ENCODE measurements at regions not wholly inside any gene's neighbourhood (a gene's known extent, or its start where the extent isn't known, plus 50 kb on each side); places are given as distances from the start of the nearest gene placed in this dataset.

- no peak for DNase-seq (ENCODE audit: insufficient read length, low spot score)
- no peak for FAIRE-seq
- TF ChIP-seq CTCF (IDR thresholded peaks at IDR 0.05; ENCODE audit: insufficient read depth, missing control alignments) = no peak
Measured at GRCh38 chr5:99906776-99907175, 628.4 kb upstream of the FAM174A start.

DNA sequence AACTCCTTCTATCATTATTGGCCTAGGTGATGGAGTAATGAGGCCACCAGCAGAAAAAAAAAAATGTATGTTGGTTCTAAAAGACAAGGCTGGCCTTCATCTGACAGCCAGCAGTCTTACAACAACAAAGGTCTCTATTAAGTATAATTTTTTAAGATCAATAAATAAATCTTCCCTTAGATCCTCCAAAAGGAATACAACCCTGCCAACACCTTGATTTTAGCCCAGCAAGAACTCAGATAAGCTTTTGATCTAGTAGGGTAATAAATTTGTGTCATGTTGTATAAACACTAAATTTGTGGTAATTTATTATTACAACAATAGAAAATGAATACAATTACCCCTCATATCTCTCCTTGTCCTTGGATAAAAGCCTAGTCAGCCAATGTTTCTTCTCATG, 633.2 kb upstream of the FAM174A start:
- no peak for DNase-seq (ENCODE audit: insufficient read length, low spot score)
- no peak for TF ChIP-seq CTCF (IDR thresholded peaks at IDR 0.05; ENCODE audit: insufficient read depth, missing control alignments)
- no peak for FAIRE-seq

DNA sequence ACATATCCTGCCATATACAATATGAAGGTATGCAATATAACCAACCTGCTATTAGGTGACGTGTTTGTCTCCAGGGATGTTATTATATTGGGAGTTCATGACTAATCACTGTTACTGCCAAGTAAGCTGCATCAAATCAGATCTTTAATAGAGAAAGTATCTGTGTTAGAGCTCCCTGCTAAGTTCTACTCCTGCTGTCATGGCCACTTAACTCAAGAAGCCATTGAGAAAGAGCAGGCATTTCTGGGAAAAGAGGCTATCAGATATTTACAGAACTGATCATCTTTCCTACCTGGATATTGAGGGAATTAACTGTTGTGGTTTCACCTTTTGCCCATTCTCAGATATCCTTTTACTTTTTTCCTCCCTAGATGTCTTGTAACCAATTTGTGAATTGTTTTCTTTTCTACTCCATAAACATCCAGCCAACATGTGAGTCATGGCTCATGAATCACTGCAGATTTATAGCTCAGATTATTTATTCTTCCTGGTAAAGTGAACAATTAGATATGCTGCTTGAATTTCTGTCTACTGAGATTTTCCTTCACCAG, 634.8 kb upstream of the FAM174A start:
- TF ChIP-seq CTCF (IDR thresholded peaks at IDR 0.05; ENCODE audit: insufficient read depth, missing control alignments) = no peak
- no peak for DNase-seq (ENCODE audit: insufficient read length, low spot score)
- no peak for FAIRE-seq

DNA sequence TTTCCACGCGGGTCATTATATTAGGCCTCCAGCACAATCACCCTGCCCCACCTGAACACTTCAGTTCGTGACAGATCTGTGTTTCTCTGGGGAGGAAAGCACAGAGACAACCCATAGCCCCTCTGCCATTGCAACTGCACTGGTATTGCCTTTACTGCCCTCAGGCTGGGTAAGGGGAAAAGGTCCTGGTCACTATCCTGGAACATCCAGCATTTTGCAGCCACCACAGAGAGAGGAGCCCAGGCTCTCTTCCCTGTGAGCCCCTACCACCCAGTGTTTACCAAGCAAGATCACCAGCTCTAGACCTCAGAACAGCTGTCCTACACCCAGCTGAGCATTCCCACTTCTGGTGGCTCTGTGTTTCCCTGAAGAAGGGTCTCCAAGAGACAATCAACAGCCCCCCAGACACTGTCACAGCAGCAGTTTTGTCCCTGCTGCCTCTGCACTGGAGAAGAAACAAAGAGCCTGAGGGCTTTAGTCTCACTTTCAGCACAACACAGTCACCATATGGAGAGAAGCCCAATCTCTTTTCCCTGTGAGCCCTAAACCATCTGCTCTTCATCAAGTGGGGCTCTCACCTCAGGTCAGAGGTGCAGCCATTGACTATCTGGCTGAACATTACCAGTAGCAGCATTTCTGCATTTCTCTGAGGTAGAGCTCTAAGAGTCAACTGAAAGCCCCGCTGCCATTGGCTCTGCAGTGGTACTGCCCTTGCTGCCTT, 655.2 kb upstream of the FAM174A start:
- no peak for FAIRE-seq
- no peak for DNase-seq (ENCODE audit: insufficient read length, low spot score)
- no peak for TF ChIP-seq CTCF (IDR thresholded peaks at IDR 0.05; ENCODE audit: insufficient read depth, missing control alignments)

DNA sequence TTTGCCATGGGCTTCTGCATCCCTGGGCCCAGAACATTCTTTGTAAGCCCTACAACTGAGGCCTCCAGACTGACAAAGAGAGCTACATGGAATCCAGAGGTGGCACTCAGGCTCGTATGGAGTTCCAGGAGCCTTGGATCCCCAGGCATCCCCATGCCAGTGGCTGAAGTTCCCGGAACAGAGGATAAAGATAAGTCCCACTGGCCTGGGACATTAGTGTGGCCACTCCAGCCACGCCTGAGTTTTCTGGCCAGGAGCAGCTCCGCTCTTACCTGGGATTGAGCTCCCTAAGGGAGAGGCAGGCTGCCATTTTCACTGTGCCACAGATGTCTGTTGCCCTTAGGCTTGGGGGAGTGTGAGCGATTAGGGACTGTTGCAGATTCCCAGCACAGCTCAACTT, 656.3 kb upstream of the FAM174A start:
- FAIRE-seq (no peak), DNase-seq (ENCODE audit: insufficient read length, low spot score) (no peak)
- TF ChIP-seq CTCF (IDR thresholded peaks at IDR 0.05; ENCODE audit: insufficient read depth, missing control alignments) = no peak

GRCh38 chr5:99866740-99867139, 668.4 kb upstream of the FAM174A start:
- no peak for FAIRE-seq
- TF ChIP-seq CTCF (IDR thresholded peaks at IDR 0.05; ENCODE audit: insufficient read depth, missing control alignments) = no peak
- no peak for DNase-seq (ENCODE audit: insufficient read length, low spot score)

DNA sequence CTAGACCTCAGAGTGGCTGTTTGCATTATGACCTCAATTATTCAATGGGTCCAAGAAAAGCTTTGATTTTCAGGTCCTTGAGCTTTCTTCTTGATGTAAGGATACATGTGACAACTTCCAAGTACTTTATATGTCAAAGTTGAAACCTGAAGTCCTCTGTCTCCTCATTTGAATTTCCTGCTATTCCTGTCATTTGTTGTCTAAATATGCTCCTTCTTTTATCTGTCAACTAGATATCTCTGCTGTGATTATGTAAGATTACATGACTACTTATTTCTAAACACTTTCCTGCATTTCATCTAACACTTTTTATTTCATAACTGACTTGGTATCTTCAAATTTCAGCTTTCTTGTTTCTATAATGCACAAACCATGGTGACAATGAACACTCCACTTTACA, 670.0 kb upstream of the FAM174A start:
- no peak for DNase-seq (ENCODE audit: insufficient read length, low spot score)
- FAIRE-seq = no peak
- no peak for TF ChIP-seq CTCF (IDR thresholded peaks at IDR 0.05; ENCODE audit: insufficient read depth, missing control alignments)
